ENCODE measurements at regions not wholly inside any gene's neighbourhood (a gene's known extent, or its start where the extent isn't known, plus 50 kb on each side); places are given as distances from the start of the nearest gene placed in this dataset.

DNA sequence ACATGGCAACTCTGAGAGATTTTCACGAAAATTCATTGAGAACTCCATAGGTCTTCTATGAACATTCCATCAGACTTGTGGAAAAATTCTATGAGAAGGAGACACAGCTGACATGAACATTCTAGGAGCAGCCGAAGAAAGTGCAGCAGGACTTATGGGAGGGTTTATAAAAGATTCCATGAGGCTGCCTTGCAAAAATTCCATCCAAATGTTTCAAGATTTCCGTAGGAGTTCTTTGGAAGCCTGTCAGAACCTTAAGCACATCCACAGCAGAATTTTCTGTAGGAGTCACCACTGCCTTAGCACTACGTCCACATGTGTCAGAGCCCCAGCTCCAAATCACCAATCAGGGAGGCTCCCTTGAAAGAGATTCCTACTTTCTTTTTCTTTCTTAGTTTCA, 67.0 kb upstream of the MSX1 start:
- Histone ChIP-seq H3K79me2 (ENCODE audit: control insufficient read depth, insufficient read depth, low read length) (no peaks in the 10 kb centered on the region), H3K4me3 (no peak overlapping the region), H3K4me1 (replicated peaks in 1 of 2; ENCODE audit: control insufficient read depth in 2 of 2, insufficient read depth in 2 of 2, low read length in 2 of 2) (no peaks in the 10 kb centered on the region), H3K9me1 (ENCODE audit: control insufficient read depth, insufficient read depth, low read length) (no peaks in the 10 kb centered on the region), H3K9me3 (replicated peaks; ENCODE audit: control insufficient read depth, insufficient read depth, low read depth, low read length) (no peaks in the 10 kb centered on the region; the same call in 1 of the 2 replicates), H4K20me1 (replicated peaks; ENCODE audit: control insufficient read depth, insufficient read depth, low read length) (no peaks in the 10 kb centered on the region), H3K9ac (ENCODE audit: insufficient read depth in 1 of 2, low read depth in 2 of 2, low read length in 2 of 2) (no peak overlapping the region), H3K4me2 (ENCODE audit: insufficient read depth, low read length) (no peak overlapping the region), H2AFZ (ENCODE audit: low read depth, low read length) (no peak overlapping the region), H3K27ac (ENCODE audit: extremely low read depth, low read depth, low read length) (no peak overlapping the region), H3K27me3 (ENCODE audit: control insufficient read depth in 2 of 2, insufficient read depth in 2 of 2, low read length in 2 of 2) (peaks cover 0 to 5% of the 10 kb centered on the region in 2 experiments; a peak in 1 of 5 replicates), H3K36me3 (ENCODE audit: control insufficient read depth, insufficient read depth, low read length) (no peaks in the 10 kb centered on the region)
- intact Hi-C loops (cut with micrococcal nuclease) (no loop called here), in situ Hi-C loops (cut with MboI) (no loop called here)
- ATAC-seq: no peak
- no TSS peak for BruUV-seq (replicated peaks)
- no peak for DNase-seq (ENCODE audit: extremely low read depth in 1 of 4, low spot score in 3 of 4)
- no peak for TF ChIP-seq EWSR1 (IDR thresholded peaks at IDR 0.05; ENCODE audit: borderline replicate concordance, low read depth, partially characterized antibody)
- TF ChIP-seq SMAD2 (IDR thresholded peaks at IDR 0.05; ENCODE audit: low read depth, low read length): no peak
- TF ChIP-seq, protein P1, sequence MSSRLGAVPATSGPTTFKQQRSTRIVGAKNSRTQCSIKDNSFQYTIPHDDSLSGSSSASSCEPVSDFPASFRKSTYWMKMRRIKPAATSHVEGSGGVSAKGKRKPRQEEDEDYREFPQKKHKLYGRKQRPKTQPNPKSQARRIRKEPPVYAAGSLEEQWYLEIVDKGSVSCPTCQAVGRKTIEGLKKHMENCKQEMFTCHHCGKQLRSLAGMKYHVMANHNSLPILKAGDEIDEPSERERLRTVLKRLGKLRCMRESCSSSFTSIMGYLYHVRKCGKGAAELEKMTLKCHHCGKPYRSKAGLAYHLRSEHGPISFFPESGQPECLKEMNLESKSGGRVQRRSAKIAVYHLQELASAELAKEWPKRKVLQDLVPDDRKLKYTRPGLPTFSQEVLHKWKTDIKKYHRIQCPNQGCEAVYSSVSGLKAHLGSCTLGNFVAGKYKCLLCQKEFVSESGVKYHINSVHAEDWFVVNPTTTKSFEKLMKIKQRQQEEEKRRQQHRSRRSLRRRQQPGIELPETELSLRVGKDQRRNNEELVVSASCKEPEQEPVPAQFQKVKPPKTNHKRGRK (tag; IDR thresholded peaks at IDR 0.05): no peak
- no peak for TF ChIP-seq KLF10 (CRISPR knock-in tag; IDR thresholded peaks at IDR 0.05)
- TF ChIP-seq ZFP30 (CRISPR knock-in tag; IDR thresholded peaks at IDR 0.05; ENCODE audit: borderline replicate concordance): no peak
- TF ChIP-seq, protein P2, sequence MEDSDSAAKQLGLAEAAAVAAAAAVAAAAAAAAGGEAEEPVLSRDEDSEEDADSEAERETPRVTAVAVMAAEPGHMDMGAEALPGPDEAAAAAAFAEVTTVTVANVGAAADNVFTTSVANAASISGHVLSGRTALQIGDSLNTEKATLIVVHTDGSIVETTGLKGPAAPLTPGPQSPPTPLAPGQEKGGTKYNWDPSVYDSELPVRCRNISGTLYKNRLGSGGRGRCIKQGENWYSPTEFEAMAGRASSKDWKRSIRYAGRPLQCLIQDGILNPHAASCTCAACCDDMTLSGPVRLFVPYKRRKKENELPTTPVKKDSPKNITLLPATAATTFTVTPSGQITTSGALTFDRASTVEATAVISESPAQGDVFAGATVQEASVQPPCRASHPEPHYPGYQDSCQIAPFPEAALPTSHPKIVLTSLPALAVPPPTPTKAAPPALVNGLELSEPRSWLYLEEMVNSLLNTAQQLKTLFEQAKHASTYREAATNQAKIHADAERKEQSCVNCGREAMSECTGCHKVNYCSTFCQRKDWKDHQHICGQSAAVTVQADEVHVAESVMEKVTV (CRISPR knock-in tag; IDR thresholded peaks at IDR 0.05): no peak
- ChIA-PET CTCF (ENCODE audit: low intra/inter-chr PET ratio) (no interaction called here), POLR2A (no interaction called here)
- 5% methylated on average over 4 of the region's 4 CpGs for WGBS (ENCODE audit: insufficient coverage, low coverage, missing lambda C conversion rate)
- no peak for FAIRE-seq

Measured in K562 (cell line).